H9 (cell line): ENCODE measurements at regions not wholly inside any gene's neighbourhood (a gene's known extent, or its start where the extent isn't known, plus 50 kb on each side); places are given as distances from the start of the nearest gene placed in this dataset.
"Not testable (repeated sequence)": the region's sequence is repeated elsewhere in the genome, so short reads cannot be mapped to it uniquely, and the experiment has no call there.

Source experiments
- DNase-seq: peaks from one replicate; pipeline ENCODE4 v3.0.0-alpha.2; 2017
- H2AFZ ChIP-seq: one replicate; pipeline ENCODE4 v1.6.1; 2013; ENCODE audit warnings: mild to moderate bottlenecking, low read length, control low read depth, moderate library complexity
- H2AK5ac ChIP-seq: 2 replicates; pipeline ENCODE4 v1.6.1; 2013; ENCODE audit warnings: low read length, control low read depth, mixed read lengths; ENCODE audit not compliant: insufficient read length
- H2BK120ac ChIP-seq: one replicate; pipeline ENCODE4 v1.6.1; 2013; ENCODE audit warnings: low read depth, mild to moderate bottlenecking, low read length, control low read depth, inconsistent platforms; ENCODE audit not compliant: poor library complexity, severe bottlenecking
- H2BK12ac ChIP-seq: 2 replicates; pipeline ENCODE4 v1.6.1; 2013; ENCODE audit warnings: low read length, control low read depth, mixed read lengths, low read depth; ENCODE audit not compliant: insufficient read length
- H2BK15ac ChIP-seq: 2 replicates; pipeline ENCODE4 v1.6.1; 2013; ENCODE audit warnings: low read depth, low read length, control low read depth
- H2BK20ac ChIP-seq: one replicate; pipeline ENCODE4 v1.6.1; 2013; ENCODE audit warnings: low read depth, mild to moderate bottlenecking, low read length, control low read depth, inconsistent platforms; ENCODE audit not compliant: poor library complexity, severe bottlenecking
- H2BK5ac ChIP-seq: 2 replicates; pipeline ENCODE4 v1.6.1; 2013; ENCODE audit warnings: low read length, control low read depth, mixed read lengths; ENCODE audit not compliant: insufficient read length
- H3K14ac ChIP-seq: 2 replicates; pipeline ENCODE4 v1.6.1; 2013; ENCODE audit warnings: low read length, control low read depth; ENCODE audit not compliant: insufficient read depth
- H3K18ac ChIP-seq: 2 replicates; pipeline ENCODE4 v1.6.1; 2013; ENCODE audit warnings: low read depth, mild to moderate bottlenecking, mixed read lengths, low read length, control low read depth; ENCODE audit not compliant: insufficient read length
- H3K23ac ChIP-seq: 2 replicates; pipeline ENCODE4 v1.6.1; 2013; ENCODE audit warnings: low read length, control low read depth, mixed read lengths, low read depth; ENCODE audit not compliant: insufficient read length
- H3K23me2 ChIP-seq: 2 replicates; pipeline ENCODE4 v1.6.1; 2013; ENCODE audit warnings: low read depth, mild to moderate bottlenecking, mixed read lengths, low read length, control low read depth; ENCODE audit not compliant: insufficient read length, poor library complexity, severe bottlenecking
- H3K27ac ChIP-seq: 2 replicates; pipeline ENCODE4 v1.5.1; 2013; ENCODE audit warnings: low read length, control low read depth, mixed read lengths, low read depth; ENCODE audit not compliant: insufficient read length
- H3K27me3 ChIP-seq: 2 replicates; pipeline ENCODE4 v1.6.1; 2013; ENCODE audit warnings: low read length, control low read depth, inconsistent platforms; ENCODE audit not compliant: insufficient read depth
- H3K4ac ChIP-seq: 2 replicates; pipeline ENCODE4 v1.6.1; 2013; ENCODE audit warnings: low read depth, mild to moderate bottlenecking, control low read depth, inconsistent platforms, low read length, moderate library complexity
- H3K4me1 ChIP-seq: 2 replicates; pipeline ENCODE4 v1.6.1; 2013; ENCODE audit warnings: low read length, control low read depth, inconsistent platforms; ENCODE audit not compliant: insufficient read depth
- H3K4me2 ChIP-seq: 2 replicates; pipeline ENCODE4 v1.6.1; 2013; ENCODE audit warnings: low read length, control low read depth, mixed read lengths; ENCODE audit not compliant: insufficient read length, insufficient read depth
- H3K56ac ChIP-seq: 2 replicates; pipeline ENCODE4 v1.6.1; 2013; ENCODE audit warnings: low read depth, mild to moderate bottlenecking, mixed read lengths, low read length, control low read depth; ENCODE audit not compliant: insufficient read length
- H3K79me1 ChIP-seq: 2 replicates; pipeline ENCODE4 v1.6.1; 2013; ENCODE audit warnings: low read depth, mild to moderate bottlenecking, moderate library complexity, low read length, control low read depth, inconsistent platforms; ENCODE audit not compliant: insufficient read depth, poor library complexity, severe bottlenecking
- H3K79me2 ChIP-seq: 2 replicates; pipeline ENCODE4 v1.6.1; 2013; ENCODE audit warnings: low read length, control low read depth, inconsistent platforms; ENCODE audit not compliant: insufficient read depth
- H3K9ac ChIP-seq: 2 replicates; pipeline ENCODE4 v1.6.1; 2013; ENCODE audit warnings: low read length, control low read depth, mixed read lengths; ENCODE audit not compliant: insufficient read length; ENCODE audit errors: extremely low read depth
- H3K9me3 ChIP-seq: one replicate; pipeline ENCODE4 v1.6.1; 2013; ENCODE audit warnings: low read depth, low read length, inconsistent platforms; ENCODE audit not compliant: control insufficient read depth
- H3T11ph ChIP-seq: one replicate; pipeline ENCODE4 v1.6.1; 2013; ENCODE audit warnings: mild to moderate bottlenecking, low read length, control low read depth, inconsistent platforms
- H4K20me1 ChIP-seq: one replicate; pipeline ENCODE4 v1.6.1; 2013; ENCODE audit not compliant: control insufficient read depth, insufficient read length, insufficient read depth
- H4K5ac ChIP-seq: 2 replicates; pipeline ENCODE4 v1.6.1; 2013; ENCODE audit warnings: low read depth, mild to moderate bottlenecking, mixed read lengths, low read length, control low read depth; ENCODE audit not compliant: insufficient read length
- H4K8ac ChIP-seq: replicated peaks from 2 replicates; pipeline ENCODE4 v1.6.1; 2013; ENCODE audit warnings: low read length, control low read depth, mixed read lengths, low read depth; ENCODE audit not compliant: insufficient read length
- H4K91ac ChIP-seq: 2 replicates; pipeline ENCODE4 v1.6.1; 2013; ENCODE audit warnings: low read depth, mild to moderate bottlenecking, moderate library complexity, mixed read lengths, low read length, control low read depth; ENCODE audit not compliant: insufficient read length
- H3K27ac Mint-ChIP-seq, 3 experiments: 2 replicates in 2 of 3; 3 replicates in 1 of 3; pipeline ENCODE4 v1.8.0; 2020 to 2021; ENCODE audit warnings: mixed read lengths in 3 of 3, mild to moderate bottlenecking in 1 of 3, moderate library complexity in 1 of 3
- H3K27me3 Mint-ChIP-seq: 2 replicates; pipeline ENCODE4 v1.8.0; 2021; ENCODE audit warnings: low read depth, mild to moderate bottlenecking, moderate library complexity, mixed read lengths
- H3K36me3 Mint-ChIP-seq, 3 experiments: 2 replicates in 2 of 3; 3 replicates in 1 of 3; pipeline ENCODE4 v1.8.0; 2020 to 2021; ENCODE audit warnings: low read depth in 3 of 3, mixed read lengths in 3 of 3; ENCODE audit not compliant: insufficient read depth in 1 of 3
- H3K4me1 Mint-ChIP-seq, 2 experiments: 2 replicates each; pipeline ENCODE4 v1.8.0; 2020; ENCODE audit warnings: mixed read lengths in 2 of 2
- H3K4me3 Mint-ChIP-seq, 2 experiments: 2 replicates in 1 of 2; 3 replicates in 1 of 2; pipeline ENCODE4 v1.8.0; 2020 to 2021; ENCODE audit warnings: mild to moderate bottlenecking in 2 of 2, mixed read lengths in 2 of 2, moderate library complexity in 1 of 2
- H3K9me3 Mint-ChIP-seq, 2 experiments: 2 replicates in 1 of 2; 3 replicates in 1 of 2; pipeline ENCODE4 v1.8.0; 2020; ENCODE audit warnings: mild to moderate bottlenecking in 2 of 2, mixed read lengths in 2 of 2, moderate library complexity in 1 of 2
- WGBS: extraction: QIAGEN DNeasy Blood & Tissue Kit; methylation state at CpG from one replicate; pipeline ENCODE4 v1.1.7; 2013; ENCODE audit warnings: missing lambda C conversion rate, low lambda C conversion rate, mixed read lengths; ENCODE audit not compliant: insufficient read length; ENCODE audit errors: extremely low coverage; 5-methylcytosine and 5-hydroxymethylcytosine counted together

GRCh38 chr16:29212084-29213027 lies 194.2 kb downstream of the NPIPB11 start:
- not testable (repeated sequence) for H3K4me2 ChIP-seq, H4K20me1 ChIP-seq, H3K23ac ChIP-seq, H3K9ac ChIP-seq, H3K27me3 Mint-ChIP-seq, H3K56ac ChIP-seq, H4K8ac ChIP-seq, H2BK5ac ChIP-seq, H2AK5ac ChIP-seq, H3K14ac ChIP-seq, H3T11ph ChIP-seq, H2BK12ac ChIP-seq, H3K27ac ChIP-seq, H3K9me3 Mint-ChIP-seq, H3K4me1 ChIP-seq, H3K79me1 ChIP-seq, H2BK120ac ChIP-seq, H3K79me2 ChIP-seq, H3K18ac ChIP-seq, H4K91ac ChIP-seq, H3K4me3 Mint-ChIP-seq, H3K9me3 ChIP-seq, H3K23me2 ChIP-seq, H3K27me3 ChIP-seq, H3K4me1 Mint-ChIP-seq, H2BK15ac ChIP-seq, H2BK20ac ChIP-seq, H3K4ac ChIP-seq, H2AFZ ChIP-seq, H3K36me3 Mint-ChIP-seq, H4K5ac ChIP-seq
- peak overlapping the region in 1 of 3 experiments; percentile 45; a peak in 1 of 7 replicates for H3K27ac Mint-ChIP-seq
- no CpG with 5 or more reads among the region's 21 CpGs for WGBS
- peak; percentile 12 for DNase-seq

GRCh38 chr16:29211456-29211855 lies 195.1 kb downstream of the NPIPB11 start:
- not testable (repeated sequence) for H3K9ac ChIP-seq, H3T11ph ChIP-seq, H4K91ac ChIP-seq

More at GRCh38 chr16:29211456-29211855, 195.1 kb downstream of the NPIPB11 start:
- not testable (repeated sequence) for H2BK15ac ChIP-seq, H3K27ac Mint-ChIP-seq, H3K27me3 Mint-ChIP-seq, H2BK20ac ChIP-seq, H3K4me3 Mint-ChIP-seq, H3K79me2 ChIP-seq, H2AK5ac ChIP-seq, H3K4ac ChIP-seq, H4K5ac ChIP-seq, H4K20me1 ChIP-seq, H3K9me3 Mint-ChIP-seq, H2AFZ ChIP-seq, H3K18ac ChIP-seq, H3K9me3 ChIP-seq, H3K4me1 ChIP-seq, H2BK5ac ChIP-seq, H3K36me3 Mint-ChIP-seq, H3K23me2 ChIP-seq, H3K79me1 ChIP-seq, H3K23ac ChIP-seq, H3K27ac ChIP-seq, H2BK120ac ChIP-seq, H3K4me2 ChIP-seq, H3K56ac ChIP-seq, H2BK12ac ChIP-seq, H3K14ac ChIP-seq, H3K27me3 ChIP-seq, H4K8ac ChIP-seq, H3K4me1 Mint-ChIP-seq
- no CpG with 5 or more reads among the region's 12 CpGs for WGBS
- peak; percentile 1 for DNase-seq
